ENCODE measurements at regions not wholly inside any gene's neighbourhood (a gene's known extent, or its start where the extent isn't known, plus 50 kb on each side); places are given as distances from the start of the nearest gene placed in this dataset.

- DNase-seq (ENCODE audit: low spot score in 2 of 2), result no peak
These were observed 56.0 kb upstream of the ESX1 start for GRCh38 chrX:104310657-104311254.

GRCh38 chrX:104310090-104310489, 55.4 kb upstream of the ESX1 start:
- no peak for FAIRE-seq

More at GRCh38 chrX:104310657-104311254, 56.0 kb upstream of the ESX1 start:
- FAIRE-seq, result no peak

GRCh38 chrX:104309169-104309568, 54.4 kb upstream of the ESX1 start:
- DNase-seq (ENCODE audit: low spot score in 2 of 2), result no peak
- no peak for FAIRE-seq

More at GRCh38 chrX:104310090-104310489, 55.4 kb upstream of the ESX1 start:
- DNase-seq (ENCODE audit: low spot score in 2 of 2), result peak in 1 of 2 donors; percentile 1

GRCh38 chrX:104307341-104307740, 52.6 kb upstream of the ESX1 start:
- FAIRE-seq (no peak), DNase-seq (ENCODE audit: low spot score in 2 of 2) (no peak)

- FAIRE-seq, result no peak
- DNase-seq (ENCODE audit: low spot score in 2 of 2), result no peak
These were observed 51.4 kb upstream of the ESX1 start for GRCh38 chrX:104306180-104306579.
